Left kidney (tissue), 1 donor: ENCODE measurements at regions not wholly inside any gene's neighbourhood (a gene's known extent, or its start where the extent isn't known, plus 50 kb on each side); places are given as distances from the start of the nearest gene placed in this dataset.

Experiments
- DNase-seq: peaks from one replicate; pipeline ENCODE4 v3.0.0-alpha.2; 2013

DNA sequence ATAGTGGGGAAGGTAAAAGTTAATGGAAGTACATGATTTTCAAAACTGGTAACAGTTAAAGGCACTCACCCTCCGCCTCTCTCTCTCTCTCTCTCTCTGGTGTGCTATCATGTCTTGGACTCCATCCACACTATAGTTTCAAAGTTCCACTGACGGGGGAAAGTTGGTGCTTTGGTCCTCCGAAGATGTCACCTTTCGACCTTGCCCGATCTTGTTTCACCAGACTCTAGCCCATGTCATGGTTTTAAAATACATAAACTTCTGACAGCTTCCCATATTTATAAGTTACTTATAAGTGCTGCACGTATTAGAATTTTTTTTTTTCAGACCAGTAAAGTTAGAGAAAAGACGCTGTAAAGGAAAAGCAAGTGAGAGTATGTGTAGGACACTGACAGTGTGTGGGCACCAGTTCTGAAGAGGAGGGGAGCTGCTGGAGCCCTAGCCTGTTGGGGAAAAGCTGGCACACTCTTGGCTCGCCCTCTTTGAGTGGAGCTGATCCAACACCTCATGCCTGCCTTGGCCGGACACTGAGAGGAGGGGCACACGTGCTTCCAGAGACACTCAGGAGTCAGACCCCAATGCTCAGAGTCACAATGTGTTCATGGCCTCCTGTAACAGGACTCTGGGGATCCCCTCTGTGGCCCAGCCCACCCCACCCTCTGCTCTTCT, 200.5 kb upstream of the TPM1 start:
- DNase-seq, result no peak

- DNase-seq, result no peak
Measured at GRCh38 chr15:62843311-62843710, 199.2 kb upstream of the TPM1 start.

- no peak for DNase-seq
Measured at GRCh38 chr15:62844564-62845240, 197.8 kb upstream of the TPM1 start.

DNA sequence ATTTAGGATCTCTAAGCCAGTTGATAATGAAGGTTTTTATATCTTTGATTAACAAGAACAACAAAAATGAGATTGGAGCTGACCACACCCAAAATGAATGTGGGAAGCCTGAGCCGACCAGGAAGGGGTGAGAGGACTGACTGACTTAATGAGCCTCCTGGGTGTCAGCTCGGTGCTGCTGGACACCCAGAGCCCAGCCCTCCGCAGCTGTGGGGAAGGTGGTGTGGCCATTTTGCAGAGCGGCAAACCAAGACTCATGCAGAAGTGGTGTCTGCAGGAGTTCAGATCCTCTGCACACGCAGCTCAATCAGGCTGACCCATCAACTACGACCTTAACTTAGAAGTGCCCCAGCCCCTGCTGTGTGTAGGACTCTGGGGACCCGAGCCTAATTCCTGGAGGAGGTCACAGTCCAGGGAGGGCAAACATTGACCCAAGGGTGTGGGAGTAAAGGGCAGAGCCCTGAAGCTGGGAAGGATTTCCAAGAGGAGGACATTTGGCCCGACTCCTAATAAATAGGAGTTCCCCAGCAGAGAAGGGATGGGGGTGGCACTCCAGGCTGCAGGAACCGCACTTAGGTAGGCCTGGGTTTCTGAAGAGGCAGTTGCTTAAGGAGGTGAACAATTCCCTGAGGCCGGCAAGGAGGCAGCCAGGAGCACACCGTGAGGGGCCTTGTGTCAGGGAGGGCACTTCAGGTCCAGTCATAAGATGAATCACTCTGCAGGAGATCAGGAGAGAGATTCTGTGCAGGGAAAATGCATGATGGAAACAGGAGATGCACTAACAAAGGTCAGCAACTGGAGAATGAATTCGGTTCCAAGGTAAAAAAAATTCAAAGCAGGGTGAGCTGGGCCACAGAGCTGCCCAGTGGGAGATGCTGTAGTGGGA, 197.1 kb upstream of the TPM1 start:
- DNase-seq, result no peak

DNA sequence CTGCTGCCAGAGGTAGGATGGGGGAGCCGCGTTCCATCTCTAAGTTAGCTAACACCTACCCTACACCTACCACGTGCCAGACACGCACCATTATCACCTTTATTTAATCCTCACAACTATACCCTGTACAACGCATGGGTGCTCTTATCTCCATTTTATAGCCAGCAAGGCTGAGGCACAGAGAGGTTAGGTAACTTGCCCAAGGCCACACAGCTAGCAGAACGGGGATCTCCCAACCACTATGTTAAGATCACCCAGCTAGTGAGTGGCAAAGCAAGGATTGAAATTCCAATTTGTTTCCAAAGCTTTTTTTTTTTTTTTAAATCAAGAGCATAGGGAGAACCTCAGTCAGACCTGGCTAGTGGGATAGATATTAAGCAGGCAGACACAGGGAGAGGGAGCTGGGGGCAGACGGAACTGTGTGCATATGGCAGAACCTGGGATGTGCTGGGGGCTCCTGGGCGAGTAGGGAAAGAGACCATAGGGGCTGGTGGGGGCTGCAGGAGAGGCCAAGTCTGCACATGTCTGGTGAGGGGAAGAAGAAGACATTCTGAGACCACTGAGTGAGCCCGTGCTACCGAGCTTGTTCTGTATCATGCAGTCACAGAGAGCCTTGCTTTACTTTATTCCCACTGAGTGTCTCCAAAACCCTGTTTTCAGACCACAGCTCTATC, 196.3 kb upstream of the TPM1 start:
- DNase-seq, result no peak

DNA sequence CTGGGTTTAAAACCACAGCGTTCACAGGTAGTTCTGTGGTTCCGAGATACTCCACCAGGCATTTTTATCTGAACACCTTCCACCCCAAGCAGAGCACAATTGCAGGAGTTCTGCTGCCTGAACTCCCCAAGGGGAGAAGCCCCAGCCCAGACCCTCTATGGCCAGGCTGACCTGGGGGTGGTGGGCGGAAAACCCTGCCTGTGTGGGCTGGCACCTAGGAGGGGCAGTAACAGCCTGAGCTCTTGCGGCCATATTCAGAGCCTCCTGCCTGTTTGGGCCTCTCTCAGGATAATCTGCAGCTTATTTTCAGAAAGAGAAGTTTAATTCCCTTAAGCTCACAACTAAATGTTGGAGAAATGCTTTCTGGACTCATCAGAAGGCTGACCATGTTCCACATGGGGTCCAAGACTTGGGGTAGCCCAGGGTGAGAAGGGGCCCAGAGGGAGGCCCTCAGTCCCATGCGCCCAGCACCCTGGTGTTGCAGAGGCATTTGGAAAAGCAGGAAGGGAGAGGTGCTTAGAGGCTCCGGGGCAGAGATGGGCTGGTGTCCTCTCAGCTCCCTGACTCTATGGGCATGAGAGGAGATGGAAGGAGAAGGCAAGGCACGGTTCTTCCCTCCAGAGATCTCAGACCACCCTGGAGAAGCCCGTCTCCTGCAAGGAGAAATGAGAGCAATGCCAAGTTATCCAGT, 195.6 kb upstream of the TPM1 start:
- no peak for DNase-seq

DNA sequence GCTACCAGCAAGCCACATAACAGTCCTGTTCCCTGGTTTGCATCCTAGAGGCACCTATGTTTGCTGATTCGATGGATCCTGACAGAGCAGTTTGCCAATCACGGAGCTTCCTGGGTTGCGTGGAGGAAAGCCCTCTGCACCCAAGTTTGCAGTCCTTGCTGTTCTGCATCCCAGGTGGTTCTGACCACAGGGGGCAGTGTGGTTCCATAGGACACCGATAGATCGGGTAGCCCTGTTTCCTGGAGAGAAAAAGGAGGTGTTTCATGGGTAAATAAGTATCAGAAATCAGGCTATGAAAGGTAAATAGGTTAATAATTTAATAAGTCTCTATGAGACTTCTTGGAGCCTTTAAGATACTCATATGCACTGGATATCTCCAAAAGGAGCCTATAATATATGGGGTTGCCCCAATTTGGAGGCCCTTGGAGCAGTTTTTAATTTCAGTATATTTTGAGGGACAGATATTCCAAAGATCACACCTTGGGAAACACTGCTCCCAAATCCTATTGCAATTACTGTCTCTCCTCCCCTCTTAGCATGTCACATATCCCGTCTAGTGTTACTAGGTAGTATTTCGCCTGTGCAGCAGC, 194.6 kb upstream of the TPM1 start:
- DNase-seq, result peak; percentile 51

DNA sequence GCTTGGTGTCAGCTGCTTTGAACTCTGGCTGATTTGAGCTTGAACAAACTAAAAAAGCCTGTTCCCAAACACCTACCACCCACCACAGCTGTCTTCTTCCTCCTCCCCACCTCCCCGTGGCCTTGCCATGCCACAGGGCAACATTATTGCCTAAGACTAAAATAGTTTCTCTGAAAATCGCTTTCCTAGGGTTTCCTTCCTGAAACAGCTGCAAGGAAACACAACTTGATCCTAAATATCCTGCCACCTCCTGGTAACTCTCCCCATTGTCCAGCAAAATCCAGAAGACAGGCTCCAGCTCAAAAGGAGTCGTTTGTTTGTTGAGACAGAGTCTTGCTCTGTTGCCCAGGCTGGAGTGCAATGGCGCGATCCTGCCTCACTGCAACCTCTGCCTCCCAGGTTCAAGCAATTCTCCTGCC, 193.9 kb upstream of the TPM1 start:
- DNase-seq, result peak; percentile 33

- DNase-seq, result no peak
Measured at GRCh38 chr15:62849316-62850106, 193.0 kb upstream of the TPM1 start.

DNA sequence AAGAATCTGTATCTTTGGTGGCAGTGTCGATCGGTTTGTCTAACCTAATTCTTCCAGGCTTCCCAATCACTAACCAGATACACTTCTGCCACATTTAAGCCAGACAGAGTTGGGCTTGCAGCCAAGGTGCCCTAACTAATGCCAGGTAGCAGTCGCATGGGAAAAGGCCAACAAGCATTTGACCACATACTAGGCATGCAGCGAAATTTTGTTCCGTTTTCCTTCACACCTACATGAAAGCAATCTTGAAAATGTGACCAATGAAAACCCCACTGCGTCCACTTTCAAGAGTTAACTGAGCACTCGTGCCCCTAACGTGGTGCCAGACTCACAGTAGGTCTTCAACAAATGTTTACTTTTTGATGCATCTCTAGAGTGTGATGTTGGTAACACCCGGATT, 192.2 kb upstream of the TPM1 start:
- no peak for DNase-seq

DNA sequence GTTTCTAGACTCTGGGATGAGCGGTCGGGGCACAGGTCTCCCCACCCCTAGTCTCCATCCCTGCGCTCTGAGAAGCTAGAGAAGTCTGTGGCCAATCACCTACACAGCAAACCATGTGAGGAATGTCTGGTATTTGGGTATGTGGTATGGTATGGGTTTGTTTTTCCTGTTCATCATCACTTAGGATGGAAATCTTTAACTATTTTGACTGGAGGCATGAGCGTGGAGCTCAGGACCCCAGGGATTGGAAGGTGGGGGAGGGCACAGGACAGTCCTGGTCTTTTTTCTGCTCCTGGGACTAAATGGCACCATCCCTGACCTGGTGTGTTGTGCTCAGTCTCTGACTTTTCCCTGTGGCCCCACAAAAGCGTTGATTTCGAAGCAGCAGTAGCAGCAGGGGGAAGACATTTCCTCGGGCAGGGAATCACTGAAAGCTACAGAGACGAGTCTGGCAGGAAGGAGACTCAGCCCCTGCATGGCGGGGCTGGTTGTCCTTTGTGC, 191.7 kb upstream of the TPM1 start:
- DNase-seq, result peak; percentile 18

GRCh38 chr15:62853114-62853840, 189.3 kb upstream of the TPM1 start:
- DNase-seq, result no peak

DNA sequence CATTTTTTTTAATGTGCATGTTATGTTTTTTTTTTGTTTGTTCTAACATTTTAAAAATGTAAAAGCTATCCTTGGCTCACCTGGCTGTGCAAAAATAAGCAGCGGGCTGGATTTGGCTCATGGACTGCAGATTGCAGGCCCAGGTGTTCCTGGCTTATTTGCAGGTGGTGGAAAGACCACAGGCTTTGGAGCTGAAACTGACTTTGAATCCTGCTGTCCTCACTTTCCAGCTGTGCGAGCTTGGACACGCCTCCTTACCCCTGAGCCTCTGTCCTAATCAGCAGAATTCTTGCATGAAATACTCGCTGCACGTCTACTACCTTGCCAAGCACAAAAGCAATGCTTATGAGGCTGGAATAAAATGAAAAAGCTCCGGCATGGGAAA, 188.7 kb upstream of the TPM1 start:
- DNase-seq, result no peak

- no peak for DNase-seq
Measured at GRCh38 chr15:62854420-62855084, 188.0 kb upstream of the TPM1 start.

DNA sequence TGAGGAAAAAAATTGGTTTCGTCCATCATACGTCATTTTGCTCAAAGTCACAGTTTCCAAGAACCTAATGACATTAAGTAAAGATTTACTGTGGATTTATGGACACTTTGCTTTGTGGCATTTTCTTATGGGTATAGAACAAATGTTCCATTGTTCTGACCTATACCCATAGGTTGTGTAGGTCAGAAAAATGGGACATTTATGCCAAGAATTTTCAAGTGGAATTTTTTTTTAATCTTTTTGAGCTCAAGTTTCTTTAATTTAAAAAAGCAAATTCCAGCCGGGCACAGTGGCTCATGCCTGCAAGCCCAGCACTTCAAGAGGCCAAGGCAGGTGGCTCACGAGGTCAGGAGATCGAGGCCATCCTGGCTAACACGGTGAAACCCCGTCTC, 187.5 kb upstream of the TPM1 start:
- DNase-seq, result no peak

GRCh38 chr15:62856466-62857246, 185.9 kb upstream of the TPM1 start:
- no peak for DNase-seq

DNA sequence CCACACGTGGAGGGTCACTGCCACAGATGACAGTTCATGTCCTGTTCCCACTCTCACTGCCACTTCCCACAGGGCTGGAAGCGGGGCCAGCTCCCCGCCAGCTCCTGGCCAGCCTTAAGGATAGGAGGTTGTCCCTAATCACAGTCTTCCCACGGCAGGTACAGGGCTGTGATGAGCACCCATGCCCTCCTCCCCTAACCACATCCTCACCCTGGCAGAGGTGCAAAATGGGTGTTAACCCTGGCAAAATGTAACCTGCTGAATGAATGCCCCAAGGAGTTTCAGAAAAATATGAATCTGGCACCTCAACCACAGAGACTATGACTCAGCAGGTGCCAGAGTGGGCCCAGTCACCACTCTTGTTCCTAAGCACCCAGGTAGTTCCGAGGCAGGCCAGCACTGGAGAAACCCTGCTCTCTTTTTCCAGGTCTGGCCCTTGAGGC, 185.1 kb upstream of the TPM1 start:
- no peak for DNase-seq

- no peak for DNase-seq
Measured at GRCh38 chr15:62858343-62858742, 184.2 kb upstream of the TPM1 start.
